NCI-H2171 treated with DMSO at 0.1 percent for 48 hours (cell line): ENCODE measurements at regions not wholly inside any gene's neighbourhood (a gene's known extent, or its start where the extent isn't known, plus 50 kb on each side); places are given as distances from the start of the nearest gene placed in this dataset.
"Not testable (repeated sequence)": the region's sequence is repeated elsewhere in the genome, so short reads cannot be mapped to it uniquely, and the experiment has no call there.

ENCODE experiments used
- DNase-seq: peaks from one replicate; lab custom pipeline; 2025; lab: John Stamatoyannopoulos, UW

- DNase-seq: no peak
Observed at GRCh38 chr7:106345421-106346166, 60.8 kb upstream of the NAMPT start.

GRCh38 chr7:106344861-106345260, 60.1 kb upstream of the NAMPT start:
- DNase-seq: no peak

- no peak for DNase-seq
Observed at GRCh38 chr7:106344211-106344610, 59.4 kb upstream of the NAMPT start.

- not testable (repeated sequence) for DNase-seq
Observed at GRCh38 chr7:106342049-106342448, 57.3 kb upstream of the NAMPT start.

GRCh38 chr7:106340247-106340596, 55.4 kb upstream of the NAMPT start:
- DNase-seq: not testable (repeated sequence)

GRCh38 chr7:106339513-106340246, 54.9 kb upstream of the NAMPT start:
- no peak for DNase-seq

- DNase-seq: no peak
Observed at GRCh38 chr7:106337754-106338153, 53.0 kb upstream of the NAMPT start.

GRCh38 chr7:106335814-106336213, 51.0 kb upstream of the NAMPT start:
- no peak for DNase-seq
